NCI-H82 (cell line): ENCODE measurements at regions not wholly inside any gene's neighbourhood (a gene's known extent, or its start where the extent isn't known, plus 50 kb on each side); places are given as distances from the start of the nearest gene placed in this dataset.
"Not testable (repeated sequence)": the region's sequence is repeated elsewhere in the genome, so short reads cannot be mapped to it uniquely, and the experiment has no call there.

Experiments used
- DNase-seq: peaks from one replicate; lab custom pipeline; 2025; lab: John Stamatoyannopoulos, UW

GRCh38 chr12:69028941-69029729 is 96.2 kb upstream of the CPM start:
- DNase-seq: no peak

- DNase-seq: no peak
Measured at GRCh38 chr12:69030321-69030720, 97.3 kb upstream of the CPM start.

GRCh38 chr12:69036533-69036932 is 103.6 kb upstream of the CPM start:
- DNase-seq: no peak

DNA sequence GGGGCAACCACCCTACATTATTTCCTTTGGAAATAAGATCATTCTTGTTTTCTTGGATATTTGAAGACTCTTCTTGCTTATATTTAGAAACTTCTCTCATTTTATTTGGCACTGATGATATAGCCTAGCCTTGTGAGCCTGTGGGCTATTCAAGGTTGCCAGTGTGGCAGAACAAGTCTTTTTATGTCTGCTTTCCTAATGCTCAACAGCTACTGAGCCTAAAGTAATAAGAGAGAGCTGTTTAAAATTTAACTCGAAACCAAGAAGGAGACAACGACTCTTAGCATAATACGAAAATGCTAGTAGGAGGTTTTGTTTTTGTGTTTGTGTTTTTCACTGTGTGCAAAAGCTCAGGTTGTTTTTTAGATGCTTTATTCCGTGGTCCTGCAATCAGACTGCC is 104.0 kb upstream of the CPM start:
- no peak for DNase-seq

DNA sequence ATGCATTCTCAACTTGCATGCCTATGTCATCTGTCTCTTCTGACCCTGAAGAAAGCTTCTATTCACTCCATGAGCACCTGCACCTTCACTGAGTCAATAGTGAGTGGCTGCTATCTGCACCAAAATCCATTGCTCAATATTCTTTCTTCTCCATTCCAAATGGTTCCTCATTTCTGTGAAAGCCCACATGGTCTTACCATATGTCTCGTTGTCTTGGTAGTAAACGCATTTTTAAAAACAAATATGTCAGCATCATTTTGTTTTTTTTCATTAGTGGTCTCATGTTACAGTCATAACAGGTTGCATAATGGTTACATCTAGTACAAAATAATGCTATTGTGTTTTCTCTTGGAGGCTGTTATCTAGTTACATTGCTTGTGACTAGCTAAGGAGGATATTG is 106.9 kb upstream of the CPM start:
- DNase-seq: no peak

- DNase-seq: no peak
Measured at GRCh38 chr12:69042557-69042956, 109.6 kb upstream of the CPM start.

GRCh38 chr12:69042970-69043369 is 110.0 kb upstream of the CPM start:
- no peak for DNase-seq

DNA sequence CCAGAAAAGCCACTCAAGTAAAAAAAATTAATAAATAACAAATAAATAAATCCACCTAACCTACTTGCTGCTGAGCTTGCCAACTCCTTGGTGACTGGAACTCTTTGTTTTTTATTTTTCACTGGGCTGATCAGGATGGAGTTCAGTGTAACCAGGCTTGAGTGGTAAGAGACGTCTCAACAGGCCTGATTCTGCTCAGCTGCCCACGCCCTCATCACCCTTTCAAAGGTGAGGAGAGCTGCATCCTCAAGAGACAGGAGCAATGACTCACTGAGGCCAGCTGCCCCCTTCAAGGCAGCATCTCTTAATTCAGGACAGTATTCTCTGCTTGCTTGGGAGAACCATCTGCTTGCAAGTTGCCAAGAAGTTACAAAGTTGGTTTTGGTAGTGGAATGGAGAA is 111.9 kb upstream of the CPM start:
- DNase-seq: no peak

DNA sequence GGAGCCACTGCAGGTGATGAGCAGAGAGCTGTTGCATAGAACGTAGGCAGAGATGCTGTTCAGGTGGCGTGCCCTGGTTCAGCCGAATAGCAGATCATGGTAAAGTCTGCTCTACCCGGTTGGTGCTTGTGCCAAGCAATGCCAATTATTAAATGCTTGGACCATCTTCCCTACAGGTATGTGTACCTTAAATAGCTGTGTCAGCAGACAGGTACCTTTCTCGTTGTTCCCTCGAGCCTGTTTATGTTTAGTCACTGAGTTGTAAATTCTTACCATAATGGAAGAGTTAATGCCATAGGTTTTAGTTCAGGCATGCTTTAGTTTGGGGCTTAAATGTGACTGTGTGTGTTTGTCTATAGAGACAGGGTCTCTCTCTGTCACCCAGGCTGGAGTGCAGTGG is 112.5 kb upstream of the CPM start:
- DNase-seq: no peak

GRCh38 chr12:69046363-69046762 is 113.4 kb upstream of the CPM start:
- DNase-seq: no peak

DNA sequence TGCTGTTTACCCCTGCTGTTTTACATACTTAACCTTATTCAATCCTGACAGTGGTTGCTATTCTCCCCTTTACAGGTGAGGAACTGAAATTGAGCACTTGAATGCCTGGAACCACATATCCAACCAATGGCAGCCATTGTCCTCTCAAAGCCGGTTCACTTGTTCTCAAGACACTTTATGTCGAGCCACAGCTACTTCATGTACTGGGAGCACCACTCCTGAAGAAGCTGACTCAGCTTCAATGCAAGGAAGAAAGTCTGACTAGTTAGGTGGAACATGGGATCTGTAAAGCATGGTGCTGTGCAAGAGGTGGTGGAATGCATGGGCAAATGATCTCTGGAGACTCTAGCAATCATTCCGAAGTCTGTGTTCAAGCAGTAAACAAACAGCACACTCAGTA is 113.9 kb upstream of the CPM start:
- no peak for DNase-seq

GRCh38 chr12:69047990-69048389 is 115.0 kb upstream of the CPM start:
- no peak for DNase-seq

- not testable (repeated sequence) for DNase-seq
Measured at GRCh38 chr12:69049855-69050254, 116.9 kb upstream of the CPM start.

- no peak for DNase-seq
Measured at GRCh38 chr12:69052613-69053408, 119.8 kb upstream of the CPM start.

DNA sequence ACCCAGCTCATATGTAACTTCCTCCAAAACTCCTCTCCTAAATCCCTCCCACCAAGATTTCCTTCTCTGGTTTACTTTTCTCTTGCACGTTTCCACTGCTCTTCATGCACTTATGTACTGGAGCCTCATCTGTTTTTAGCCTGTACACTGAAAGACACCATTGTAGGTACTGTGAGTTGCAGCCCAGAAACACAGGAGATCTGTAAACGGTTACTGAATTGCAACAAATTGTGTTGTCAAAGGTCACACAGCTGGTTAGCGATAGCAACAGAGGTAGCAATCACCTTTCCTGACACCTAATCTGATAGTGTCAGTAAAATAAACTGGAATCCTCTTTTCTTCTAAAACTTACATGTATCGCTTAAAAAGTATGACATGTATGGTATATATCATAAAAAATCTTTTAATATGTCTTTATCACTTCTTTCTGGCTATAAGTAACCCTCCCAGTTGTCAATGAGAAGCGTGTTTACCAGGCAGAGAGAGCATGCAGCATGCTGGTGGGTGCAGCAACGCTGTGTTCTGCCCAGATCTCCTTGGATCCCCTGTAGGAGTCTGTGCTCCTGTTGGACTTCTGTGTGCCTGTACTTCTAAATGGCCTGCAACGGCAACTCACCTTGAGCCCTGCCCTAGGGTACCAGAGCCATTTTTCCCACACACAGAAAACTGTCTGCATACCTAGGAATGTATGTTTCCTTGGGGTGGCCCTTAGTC is 121.5 kb upstream of the CPM start:
- no peak for DNase-seq

- DNase-seq: no peak
Measured at GRCh38 chr12:69055280-69055679, 122.3 kb upstream of the CPM start.

DNA sequence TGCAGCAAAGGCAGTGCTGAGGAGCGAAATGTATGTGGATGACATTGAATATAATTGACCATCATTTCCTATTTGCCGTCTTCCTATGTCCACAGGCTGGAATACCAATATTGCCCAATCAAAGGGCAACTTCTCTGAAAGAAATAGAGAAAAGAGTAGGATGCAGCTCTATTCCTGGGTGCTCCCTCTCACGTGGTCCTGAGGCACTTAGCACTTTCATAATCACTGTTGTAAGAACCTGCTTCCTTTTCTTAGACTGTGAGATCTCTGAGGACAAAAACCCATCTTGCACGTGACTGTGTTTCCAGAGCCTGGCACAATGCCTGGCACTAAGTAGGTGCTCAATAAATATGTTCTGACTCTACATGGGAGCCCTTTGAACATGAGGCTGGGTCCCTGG is 122.7 kb upstream of the CPM start:
- DNase-seq: no peak

DNA sequence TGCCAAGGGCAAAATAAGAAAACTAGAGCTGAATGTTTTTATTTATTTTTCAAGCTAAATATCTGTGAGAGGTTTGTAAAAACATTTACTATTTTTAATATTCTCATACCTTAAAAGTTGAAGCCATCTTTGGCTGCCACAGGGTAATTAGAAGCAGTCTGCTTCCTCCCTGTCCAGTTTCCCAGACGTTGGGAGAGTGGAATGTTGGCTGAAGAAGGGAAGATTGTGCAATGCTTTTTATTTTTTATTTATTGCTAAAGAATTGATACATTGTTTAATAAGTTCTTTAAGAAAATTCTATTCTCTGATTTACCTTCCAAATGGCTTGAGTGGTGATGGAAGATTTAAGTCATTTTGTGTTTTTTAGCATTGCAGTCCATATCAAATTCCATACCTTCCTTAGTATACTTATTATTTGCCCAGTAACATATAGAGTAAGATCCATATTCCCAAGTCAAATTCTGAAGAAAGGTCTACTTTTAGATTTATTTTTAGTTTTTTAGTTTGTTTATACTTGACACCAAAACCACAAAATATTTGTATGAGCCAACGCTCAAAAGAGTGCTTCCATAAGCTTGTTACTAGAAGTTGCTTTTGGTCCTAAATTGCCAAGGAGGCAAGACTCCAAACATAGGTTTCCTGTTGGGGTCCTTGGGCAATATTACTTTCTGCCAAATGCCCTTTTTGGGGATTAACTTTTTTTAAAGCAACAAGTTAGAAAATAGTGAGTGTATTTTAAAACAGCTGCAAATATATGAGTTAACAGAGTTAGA is 124.0 kb upstream of the CPM start:
- DNase-seq: no peak

DNA sequence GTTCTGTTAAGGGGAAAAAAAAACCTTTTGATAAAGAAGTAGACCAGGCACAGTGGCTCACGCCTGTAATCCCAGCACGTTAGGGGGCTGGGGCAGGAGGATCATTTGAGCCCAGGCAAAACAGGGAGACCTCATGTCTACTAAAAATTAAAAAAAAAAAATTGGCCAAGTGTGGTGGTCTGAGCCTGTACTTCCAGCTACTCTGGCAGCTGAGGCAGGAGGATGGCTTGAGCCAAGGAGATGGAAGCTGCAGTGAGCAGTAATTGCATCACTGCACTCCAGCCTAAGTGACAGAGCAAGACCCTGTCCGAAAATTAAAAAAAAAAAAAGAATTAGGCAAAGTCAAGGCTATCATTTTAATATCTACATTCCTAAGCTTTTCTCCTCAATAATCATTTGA is 124.8 kb upstream of the CPM start:
- no peak for DNase-seq

DNA sequence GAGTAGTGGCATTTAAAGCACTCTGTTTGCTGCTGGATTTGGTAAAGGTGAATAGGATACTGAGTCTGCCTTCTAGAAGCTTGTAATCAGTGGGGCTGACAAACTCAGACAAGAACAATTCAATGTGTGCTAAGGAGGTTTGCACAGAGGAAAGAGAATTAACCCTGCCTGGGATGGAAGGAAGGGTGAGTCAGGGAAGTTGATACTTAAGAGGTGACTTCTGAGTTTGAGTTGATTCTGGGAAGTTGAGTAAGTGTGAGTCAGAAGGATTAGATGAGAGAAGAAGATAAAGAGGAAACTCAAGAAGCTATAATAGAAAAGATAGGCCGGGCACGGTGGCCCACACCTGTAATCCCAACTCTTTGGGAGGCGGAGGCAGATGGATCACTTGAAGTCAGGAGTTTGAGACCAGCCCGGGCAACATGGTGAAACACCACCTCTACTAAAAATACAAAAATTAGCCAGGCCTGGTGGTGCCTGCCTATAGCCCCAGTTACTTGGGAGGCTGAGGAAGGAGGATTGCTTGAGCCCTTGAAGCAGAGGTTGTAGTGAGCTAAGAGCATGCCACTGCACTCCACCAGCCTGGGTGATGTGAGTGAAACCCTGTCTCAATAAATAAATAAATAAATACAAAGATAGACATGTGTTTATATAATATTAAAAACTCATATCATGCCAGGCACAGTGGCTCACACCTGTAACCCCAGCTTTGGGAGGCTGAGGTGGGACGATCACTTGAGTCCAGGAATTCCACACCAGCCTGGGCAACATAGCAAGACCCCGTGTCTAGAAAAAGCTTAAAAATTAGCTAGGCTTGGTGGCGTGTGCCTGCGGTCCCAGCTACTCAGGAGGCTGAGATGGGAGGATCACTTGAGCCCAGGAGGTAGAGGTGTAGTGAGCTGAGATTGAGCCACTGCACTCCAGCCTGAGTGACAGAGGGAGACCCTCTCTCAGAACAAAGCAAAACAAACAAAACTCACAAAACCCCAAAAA is 126.8 kb upstream of the CPM start:
- DNase-seq: no peak

- no peak for DNase-seq
Measured at GRCh38 chr12:69061574-69061973, 128.6 kb upstream of the CPM start.
